Type B pancreatic cell (in vitro differentiated cells): ENCODE measurements at regions not wholly inside any gene's neighbourhood (a gene's known extent, or its start where the extent isn't known, plus 50 kb on each side); places are given as distances from the start of the nearest gene placed in this dataset.
"Not testable (repeated sequence)": the region's sequence is repeated elsewhere in the genome, so short reads cannot be mapped to it uniquely, and the experiment has no call there.

Source experiments
- DNase-seq: peaks from one replicate; pipeline ENCODE4 v3.0.0; 2021; ENCODE audit warnings: mixed read lengths; ENCODE audit not compliant: unreplicated experiment; ENCODE audit errors: extremely low spot score
- H3K27ac Mint-ChIP-seq: 2 replicates; pipeline ENCODE4 v1.8.0; 2021; ENCODE audit warnings: mild to moderate bottlenecking, mixed read lengths
- H3K27me3 Mint-ChIP-seq: 2 replicates; pipeline ENCODE4 v1.8.0; 2021; ENCODE audit warnings: mixed read lengths
- H3K36me3 Mint-ChIP-seq: 2 replicates; pipeline ENCODE4 v1.8.0; 2021; ENCODE audit warnings: mixed read lengths
- H3K4me1 Mint-ChIP-seq: one replicate; pipeline ENCODE4 v1.8.0; 2021; ENCODE audit warnings: mixed read lengths; ENCODE audit not compliant: unreplicated experiment
- H3K4me3 Mint-ChIP-seq: 2 replicates; pipeline ENCODE4 v1.8.0; 2021; ENCODE audit warnings: mild to moderate bottlenecking, mixed read lengths
- H3K9me3 Mint-ChIP-seq: 2 replicates; pipeline ENCODE4 v1.8.0; 2021; ENCODE audit warnings: mixed read lengths
- CTCF ChIP-seq: fragments of 200-600 bp; sonication (generic); conservative IDR thresholded peaks from 2 replicates; pipeline ENCODE4 v1.5.0; 2021; ENCODE audit warnings: antibody characterized with exemption, mild to moderate bottlenecking

GRCh38 chrX:10988653-10989052, 122.5 kb upstream of the HCCS start:
- H3K36me3 Mint-ChIP-seq: no peaks in the 10 kb centered on the region
- no peak for TF ChIP-seq CTCF
- no peak overlapping the region for H3K4me3 Mint-ChIP-seq
- no peaks in the 10 kb centered on the region for H3K27me3 Mint-ChIP-seq
- H3K27ac Mint-ChIP-seq: no peak overlapping the region
- no peak for DNase-seq
- H3K9me3 Mint-ChIP-seq: peaks cover 5% of the 10 kb centered on the region
- H3K4me1 Mint-ChIP-seq: no peaks in the 10 kb centered on the region

GRCh38 chrX:10989386-10989785, 121.7 kb upstream of the HCCS start:
- TF ChIP-seq CTCF: no peak
- Mint-ChIP-seq H3K9me3 (peaks cover 3% of the 10 kb centered on the region), H3K27me3 (no peaks in the 10 kb centered on the region), H3K4me3 (no peak overlapping the region), H3K4me1 (no peaks in the 10 kb centered on the region), H3K36me3 (no peaks in the 10 kb centered on the region), H3K27ac (no peak overlapping the region)
- DNase-seq: no peak

- no peak overlapping the region for H3K27ac Mint-ChIP-seq
- H3K4me3 Mint-ChIP-seq: no peak overlapping the region
- TF ChIP-seq CTCF: no peak
- DNase-seq: no peak
- no peaks in the 10 kb centered on the region for H3K36me3 Mint-ChIP-seq
- H3K9me3 Mint-ChIP-seq: peaks cover 3% of the 10 kb centered on the region
- H3K4me1 Mint-ChIP-seq: no peaks in the 10 kb centered on the region
- H3K27me3 Mint-ChIP-seq: no peaks in the 10 kb centered on the region
Observed at GRCh38 chrX:10990418-10990817, 120.7 kb upstream of the HCCS start.

GRCh38 chrX:10990976-10991375, 120.2 kb upstream of the HCCS start:
- peaks cover 3% of the 10 kb centered on the region for H3K9me3 Mint-ChIP-seq
- H3K27ac Mint-ChIP-seq: no peak overlapping the region
- DNase-seq: no peak
- no peak overlapping the region for H3K4me3 Mint-ChIP-seq
- no peaks in the 10 kb centered on the region for H3K36me3 Mint-ChIP-seq
- no peak for TF ChIP-seq CTCF
- no peaks in the 10 kb centered on the region for H3K4me1 Mint-ChIP-seq
- H3K27me3 Mint-ChIP-seq: no peaks in the 10 kb centered on the region

- Mint-ChIP-seq H3K36me3 (no peaks in the 10 kb centered on the region), H3K9me3 (peaks cover 3% of the 10 kb centered on the region), H3K27ac (no peak overlapping the region), H3K27me3 (no peaks in the 10 kb centered on the region), H3K4me1 (no peaks in the 10 kb centered on the region), H3K4me3 (no peak overlapping the region)
- DNase-seq: no peak
- no peak for TF ChIP-seq CTCF
Observed at GRCh38 chrX:10992110-10992509, 119.0 kb upstream of the HCCS start.

GRCh38 chrX:11007076-11007475, 104.1 kb upstream of the HCCS start:
- DNase-seq, H3K9me3 Mint-ChIP-seq, H3K4me3 Mint-ChIP-seq, H3K27me3 Mint-ChIP-seq, H3K4me1 Mint-ChIP-seq, H3K27ac Mint-ChIP-seq, H3K36me3 Mint-ChIP-seq: not testable (repeated sequence)
